ENCODE measurements at regions not wholly inside any gene's neighbourhood (a gene's known extent, or its start where the extent isn't known, plus 50 kb on each side); places are given as distances from the start of the nearest gene placed in this dataset.

GRCh38 chr2:136328207-136328795 lies 210.4 kb upstream of the CXCR4 start:
- no peak overlapping the region for H3K4me3 ChIP-seq (ENCODE audit: low read depth, low read length)
- TF ChIP-seq CTCF (IDR thresholded peaks at IDR 0.05; ENCODE audit: insufficient read depth, low read length): no peak
- DNase-seq (ENCODE audit: low read depth): no peak

- DNase-seq (ENCODE audit: low read depth): no peak
- no peak for TF ChIP-seq CTCF (IDR thresholded peaks at IDR 0.05; ENCODE audit: insufficient read depth, low read length)
- no peak overlapping the region for H3K4me3 ChIP-seq (ENCODE audit: low read depth, low read length)
These were observed 209.4 kb upstream of the CXCR4 start for GRCh38 chr2:136327162-136327852.

GRCh38 chr2:136325844-136326331 lies 207.9 kb upstream of the CXCR4 start:
- TF ChIP-seq CTCF (IDR thresholded peaks at IDR 0.05; ENCODE audit: insufficient read depth, low read length): no peak
- no peak for DNase-seq (ENCODE audit: low read depth)
- H3K4me3 ChIP-seq (ENCODE audit: low read depth, low read length): no peak overlapping the region

- TF ChIP-seq CTCF (IDR thresholded peaks at IDR 0.05; ENCODE audit: insufficient read depth, low read length): no peak
- no peak overlapping the region for H3K4me3 ChIP-seq (ENCODE audit: low read depth, low read length)
- no peak for DNase-seq (ENCODE audit: low read depth)
These were observed 207.0 kb upstream of the CXCR4 start for GRCh38 chr2:136324966-136325365.

- H3K4me3 ChIP-seq (ENCODE audit: low read depth, low read length): no peak overlapping the region
- no peak for DNase-seq (ENCODE audit: low read depth)
- TF ChIP-seq CTCF (IDR thresholded peaks at IDR 0.05; ENCODE audit: insufficient read depth, low read length): no peak
These were observed 206.0 kb upstream of the CXCR4 start for GRCh38 chr2:136323935-136324334.

- no peak for DNase-seq (ENCODE audit: low read depth)
- no peak overlapping the region for H3K4me3 ChIP-seq (ENCODE audit: low read depth, low read length)
- no peak for TF ChIP-seq CTCF (IDR thresholded peaks at IDR 0.05; ENCODE audit: insufficient read depth, low read length)
These were observed 205.2 kb upstream of the CXCR4 start for GRCh38 chr2:136323195-136323594.
